ENCODE measurements at regions not wholly inside any gene's neighbourhood (a gene's known extent, or its start where the extent isn't known, plus 50 kb on each side); places are given as distances from the start of the nearest gene placed in this dataset.

GRCh38 chr13:91145571-91146205, 201.8 kb upstream of the MIR17HG start:
- H3K27ac ChIP-seq, result no peak overlapping the region
- DNase-seq (ENCODE audit: low spot score), result no peak
- no peak for TF ChIP-seq CTCF (conservative IDR thresholded peaks at IDR 0.05; ENCODE audit: low read depth)
- ChIA-PET POLR2A (ENCODE audit: low non-redundant PET) (no interaction called here), CTCF (interaction anchor here (0.6 kb wide), 1 partner anchor 9 kb away, joined by 5 read pairs; no protein-coding TSS in a partner anchor)

GRCh38 chr13:91146601-91147000, 200.9 kb upstream of the MIR17HG start:
- H3K27ac ChIP-seq, result no peak overlapping the region
- ChIA-PET POLR2A (ENCODE audit: low non-redundant PET) (no interaction called here), CTCF (no interaction called here)
- no peak for DNase-seq (ENCODE audit: low spot score)
- no peak for TF ChIP-seq CTCF (conservative IDR thresholded peaks at IDR 0.05; ENCODE audit: low read depth)

- no peak for TF ChIP-seq CTCF (conservative IDR thresholded peaks at IDR 0.05; ENCODE audit: low read depth)
- ChIA-PET CTCF (no interaction called here), POLR2A (ENCODE audit: low non-redundant PET) (no interaction called here)
- no peak for DNase-seq (ENCODE audit: low spot score)
- no peak overlapping the region for H3K27ac ChIP-seq
Measured at GRCh38 chr13:91148098-91148497, 199.4 kb upstream of the MIR17HG start.

- no peak overlapping the region for H3K27ac ChIP-seq
- no peak for TF ChIP-seq CTCF (conservative IDR thresholded peaks at IDR 0.05; ENCODE audit: low read depth)
- ChIA-PET POLR2A (ENCODE audit: low non-redundant PET) (no interaction called here), CTCF (interaction anchor here (0.5 kb wide), 1 partner anchor 164 kb away, joined by 4 read pairs; no protein-coding TSS in a partner anchor)
- DNase-seq (ENCODE audit: low spot score), result no peak
Measured at GRCh38 chr13:91151921-91152320, 195.6 kb upstream of the MIR17HG start.

GRCh38 chr13:91153372-91153771, 194.1 kb upstream of the MIR17HG start:
- CTCF ChIA-PET, result no interaction called here
- no peak for TF ChIP-seq CTCF (conservative IDR thresholded peaks at IDR 0.05; ENCODE audit: low read depth)
- POLR2A ChIA-PET (ENCODE audit: low non-redundant PET), result no interaction called here
- no peak for DNase-seq (ENCODE audit: low spot score)
- no peak overlapping the region for H3K27ac ChIP-seq

GRCh38 chr13:91154558-91155353, 192.7 kb upstream of the MIR17HG start:
- no peak overlapping the region for H3K27ac ChIP-seq
- ChIA-PET CTCF (interaction anchor here (0.6 kb wide), 1 partner anchor 9 kb away, joined by 5 read pairs; no protein-coding TSS in a partner anchor), POLR2A (ENCODE audit: low non-redundant PET) (no interaction called here)
- no peak for DNase-seq (ENCODE audit: low spot score)
- no peak for TF ChIP-seq CTCF (conservative IDR thresholded peaks at IDR 0.05; ENCODE audit: low read depth)

All from RWPE1 (cell line).